HepG2 (cell line): ENCODE measurements at regions not wholly inside any gene's neighbourhood (a gene's known extent, or its start where the extent isn't known, plus 50 kb on each side); places are given as distances from the start of the nearest gene placed in this dataset.

Experiments
- ATAC-seq: fragments of 200-7000 bp; cut with Tn5 transposase; 3 replicates; pipeline ENCODE4 v1.9.1; 2020; ENCODE audit warnings: mild to moderate bottlenecking, moderate library complexity
- BruUV-seq: library from RNA; stranded (reverse); fragments of 400-500 nt; replicated peaks from 2 replicates; lab custom pipeline; 2021; lab: Mats Ljungman, UMichigan
- CTCF ChIA-PET: fragments of 300-600 bp; formaldehyde crosslinking; extraction: SDS; loops from one replicate; lab custom pipeline; 2021; ENCODE audit warnings: low total read pairs, inconsistent platforms, low intra/inter-chr PET ratio; lab: Yijun Ruan, JAX
- POLR2A ChIA-PET: fragments of 350-600 bp; sonication (Branson Sonifier 250); formaldehyde crosslinking; loops from one replicate; lab custom pipeline; 2020; ENCODE audit warnings: antibody characterized with exemption, inconsistent platforms; lab: Yijun Ruan, JAX
- DNase-seq: peaks from one replicate; pipeline ENCODE4 v3.0.0-alpha.2; 2015; ENCODE audit warnings: low spot score
- FAIRE-seq: peaks from 3 replicates; lab custom pipeline; 2011; peaks lifted over from hg19 to GRCh38; lab: Jason Lieb, UNC
- H2AFZ ChIP-seq: one replicate; pipeline ENCODE4 v1.6.1; 2011; ENCODE audit warnings: low read length, inconsistent platforms
- H3K27ac ChIP-seq: fragments of 300-600 bp; 3 replicates; pipeline ENCODE4 v1.8.0; 2011; ENCODE audit warnings: mixed run types, mild to moderate bottlenecking, mixed read lengths, low read length, inconsistent platforms; ENCODE audit not compliant: insufficient read depth; ENCODE audit errors: extremely low read length
- H3K27me3 ChIP-seq, 2 experiments: fragments of 200-600 bp in 1 of 2; 2 replicates in 1 of 2; 3 replicates in 1 of 2; pipeline versions ENCODE4 v1.6.0 to v1.8.0; 2011; ENCODE audit warnings: low read length in 2 of 2, mild to moderate bottlenecking in 2 of 2, moderate library complexity in 2 of 2, inconsistent platforms in 1 of 2; ENCODE audit not compliant: insufficient read depth in 2 of 2, control insufficient read depth in 1 of 2
- H3K36me3 ChIP-seq, 2 experiments: fragments of 200-600 bp in 1 of 2; replicated peaks in 1 of 2; 2 replicates in 1 of 2; 3 replicates in 1 of 2; pipeline versions ENCODE4 v1.5.1 to v1.8.0; 2011; ENCODE audit warnings: low read length in 2 of 2, inconsistent platforms in 1 of 2; ENCODE audit not compliant: insufficient read depth in 2 of 2, control insufficient read depth in 1 of 2
- H3K4me1 ChIP-seq: 2 replicates; pipeline ENCODE4 v1.5.1; 2012; ENCODE audit warnings: low read length, inconsistent platforms; ENCODE audit not compliant: insufficient read depth
- H3K4me2 ChIP-seq: 2 replicates; pipeline ENCODE4 v1.6.0; 2011; ENCODE audit warnings: low read depth, low read length, inconsistent platforms
- H3K4me3 ChIP-seq, 3 experiments: fragments of 200-600 bp in 1 of 3; sonication (generic), shearing (Covaris generic) in 1 of 3; replicated peaks in 1 of 3; 2 replicates each; pipeline ENCODE4 v1.5.1; 2011 to 2016; ENCODE audit warnings: low read length in 3 of 3, inconsistent platforms in 2 of 3, low read depth in 2 of 3, mild to moderate bottlenecking in 2 of 3, control low read depth in 1 of 3, mixed read lengths in 1 of 3; ENCODE audit not compliant: insufficient read depth in 1 of 3
- H3K79me2 ChIP-seq: one replicate; pipeline ENCODE4 v1.6.1; 2011; ENCODE audit warnings: low read length, inconsistent platforms; ENCODE audit not compliant: insufficient read depth
- H3K9ac ChIP-seq: 2 replicates; pipeline ENCODE4 v1.6.0; 2011; ENCODE audit warnings: mild to moderate bottlenecking, low read depth, low read length, inconsistent platforms; ENCODE audit not compliant: insufficient read depth
- H3K9me3 ChIP-seq: 2 replicates; pipeline ENCODE4 v1.5.1; 2012; ENCODE audit warnings: mild to moderate bottlenecking, low read length
- H4K20me1 ChIP-seq: 2 replicates; pipeline ENCODE4 v1.6.0; 2011; ENCODE audit warnings: inconsistent platforms, mild to moderate bottlenecking, low read length, moderate library complexity; ENCODE audit not compliant: insufficient read depth
- CHD2 ChIP-seq: IDR thresholded peaks from 2 replicates; pipeline ENCODE4 v1.6.1; 2011; ENCODE audit warnings: low read depth, low read length, improper control_type of control experiment
- LCORL ChIP-seq, 2 experiments: fragments of 450-650 bp in 1 of 2; sonication (generic) in 1 of 2; formaldehyde crosslinking in 1 of 2; IDR thresholded peaks; 2 replicates each; pipeline versions ENCODE4 v1.5.0 to v1.6.1; 2017 to 2020; ENCODE audit warnings: antibody characterized with exemption in 1 of 2, missing genetic modification reagents in 1 of 2
- MIER2 ChIP-seq: IDR thresholded peaks from 2 replicates; pipeline ENCODE4 v1.6.1; 2016; ENCODE audit warnings: missing biosample characterization, missing genetic modification reagents
- NFE2 ChIP-seq: sonication (generic); formaldehyde crosslinking; IDR thresholded peaks from 2 replicates; pipeline ENCODE4 v1.4.0; 2020; ENCODE audit warnings: missing genetic modification reagents
- NFRKB ChIP-seq: fragments of 450-650 bp; IDR thresholded peaks from 2 replicates; pipeline ENCODE4 v1.6.1; 2017
- PAX8 ChIP-seq: sonication (generic); formaldehyde crosslinking; IDR thresholded peaks from 2 replicates; pipeline ENCODE4 v1.8.0; 2022; ENCODE audit warnings: mild to moderate bottlenecking, missing genetic modification reagents, borderline replicate concordance
- WGBS: methylation state at CpG from one replicate; pipeline ENCODE4 v1.1.6; 2017; ENCODE audit warnings: low lambda C conversion rate; 5-methylcytosine and 5-hydroxymethylcytosine counted together
- in situ Hi-C: cut with HindIII; loops from 2 replicates; pipeline ENCODE4 v1.10.0; 2017; ENCODE audit warnings: low pct_unique_long_range_greater_than_20kb; ENCODE audit not compliant: extremely low pct_ligation_motif_present
- intact Hi-C: fragments of 100-400 bp; cut with micrococcal nuclease; formaldehyde crosslinking; loops from one replicate; pipeline ENCODE4 v1.10.0; 2022; ENCODE audit not compliant: unreplicated experiment
- TF ChIP-seq, protein P1 (sequence below): sonication (generic); formaldehyde crosslinking; IDR thresholded peaks from 2 replicates; pipeline ENCODE4 v1.9.0; 2022; ENCODE audit warnings: missing genetic modification reagents, mild to moderate bottlenecking, borderline replicate concordance
- TF ChIP-seq, protein P2 (sequence below), 2 experiments: sonication (generic) in 1 of 2; formaldehyde crosslinking in 1 of 2; IDR thresholded peaks; 2 replicates each; pipeline versions ENCODE4 v1.5.1 to v1.6.1; 2011 to 2020; ENCODE audit warnings: borderline replicate concordance in 1 of 2, low read depth in 1 of 2, low read length in 1 of 2, mild to moderate bottlenecking in 1 of 2, missing genetic modification reagents in 1 of 2, moderate library complexity in 1 of 2
- TF ChIP-seq, protein P3 (sequence below): sonication (generic); formaldehyde crosslinking; IDR thresholded peaks from 2 replicates; pipeline ENCODE4 v1.5.0; 2020; ENCODE audit warnings: mild to moderate bottlenecking, missing genetic modification reagents, moderate library complexity

DNA sequence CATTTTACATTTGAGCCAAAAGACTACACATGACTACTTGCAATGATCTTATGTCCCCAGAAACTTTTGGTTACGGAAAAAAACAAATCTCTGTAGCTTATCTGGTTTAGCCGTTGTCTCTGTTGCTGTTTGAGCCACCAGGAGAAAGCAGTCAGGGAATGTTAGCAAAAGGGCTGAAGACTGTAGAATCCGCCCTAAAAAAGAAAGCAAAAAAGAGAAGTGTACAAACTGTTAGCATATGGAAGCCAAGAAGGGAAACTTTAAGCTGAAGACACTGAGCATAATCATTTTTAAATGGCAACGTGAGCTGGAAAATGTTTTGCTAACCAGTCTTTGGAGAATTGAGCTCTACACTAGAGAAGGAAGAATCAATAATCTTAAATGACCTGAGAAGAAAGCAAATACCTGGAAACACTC, 69.9 kb upstream of the MYLIP start (continued):
- TF ChIP-seq, protein P1, sequence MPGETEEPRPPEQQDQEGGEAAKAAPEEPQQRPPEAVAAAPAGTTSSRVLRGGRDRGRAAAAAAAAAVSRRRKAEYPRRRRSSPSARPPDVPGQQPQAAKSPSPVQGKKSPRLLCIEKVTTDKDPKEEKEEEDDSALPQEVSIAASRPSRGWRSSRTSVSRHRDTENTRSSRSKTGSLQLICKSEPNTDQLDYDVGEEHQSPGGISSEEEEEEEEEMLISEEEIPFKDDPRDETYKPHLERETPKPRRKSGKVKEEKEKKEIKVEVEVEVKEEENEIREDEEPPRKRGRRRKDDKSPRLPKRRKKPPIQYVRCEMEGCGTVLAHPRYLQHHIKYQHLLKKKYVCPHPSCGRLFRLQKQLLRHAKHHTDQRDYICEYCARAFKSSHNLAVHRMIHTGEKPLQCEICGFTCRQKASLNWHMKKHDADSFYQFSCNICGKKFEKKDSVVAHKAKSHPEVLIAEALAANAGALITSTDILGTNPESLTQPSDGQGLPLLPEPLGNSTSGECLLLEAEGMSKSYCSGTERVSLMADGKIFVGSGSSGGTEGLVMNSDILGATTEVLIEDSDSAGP (CRISPR knock-in tag): no peak
- TF ChIP-seq NFE2 (CRISPR knock-in tag): no peak
- no peak for TF ChIP-seq CHD2
- TF ChIP-seq, protein P2, sequence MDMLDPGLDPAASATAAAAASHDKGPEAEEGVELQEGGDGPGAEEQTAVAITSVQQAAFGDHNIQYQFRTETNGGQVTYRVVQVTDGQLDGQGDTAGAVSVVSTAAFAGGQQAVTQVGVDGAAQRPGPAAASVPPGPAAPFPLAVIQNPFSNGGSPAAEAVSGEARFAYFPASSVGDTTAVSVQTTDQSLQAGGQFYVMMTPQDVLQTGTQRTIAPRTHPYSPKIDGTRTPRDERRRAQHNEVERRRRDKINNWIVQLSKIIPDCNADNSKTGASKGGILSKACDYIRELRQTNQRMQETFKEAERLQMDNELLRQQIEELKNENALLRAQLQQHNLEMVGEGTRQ (IDR thresholded peaks at IDR 0.05; ENCODE audit: low read depth, low read length): no peak
- TF ChIP-seq, protein P2 (CRISPR knock-in tag; IDR thresholded peaks at IDR 0.05; ENCODE audit: borderline replicate concordance): no peak
- no peak for TF ChIP-seq NFRKB

DNA sequence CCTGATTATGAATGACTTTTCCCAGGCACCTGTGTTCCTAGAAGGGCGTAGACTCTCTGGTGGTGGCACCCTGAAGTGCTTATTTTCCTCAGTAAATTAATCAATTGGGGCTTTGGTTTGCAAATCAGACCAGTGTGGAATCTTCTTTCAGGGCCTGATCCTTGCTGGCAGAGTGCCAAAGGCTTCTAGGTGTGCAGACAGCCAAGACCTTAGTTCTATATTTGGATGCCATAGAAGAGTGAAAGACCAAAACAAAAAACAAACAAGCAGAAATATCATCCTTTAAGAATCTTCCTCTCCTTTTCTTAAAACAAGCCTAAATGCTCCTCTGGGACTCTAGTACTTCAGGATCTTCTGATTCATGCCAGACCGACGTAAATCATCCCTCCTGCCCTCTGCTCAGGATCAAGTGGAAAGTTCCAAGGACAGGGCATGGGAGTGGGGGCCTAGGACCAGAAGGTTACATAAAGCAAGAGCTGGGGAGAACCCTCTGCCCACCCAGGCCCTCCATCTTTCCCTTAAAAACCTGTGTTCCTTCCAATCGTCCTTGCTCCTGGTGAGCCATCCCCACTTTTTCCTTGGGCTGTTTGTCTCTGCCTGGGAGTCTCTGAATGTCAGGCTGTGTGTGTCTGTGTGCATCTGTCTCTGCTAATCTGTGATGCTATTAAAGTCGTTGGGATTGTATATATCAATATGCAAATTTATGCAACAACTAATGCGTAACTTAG, 70.5 kb upstream of the MYLIP start:
- no peak for FAIRE-seq
- Histone ChIP-seq H3K27me3 (peaks cover 3 to 16% of the 10 kb centered on the region in 2 experiments; a peak in 3 of 5 replicates), H3K36me3 (no peaks in the 10 kb centered on the region), H2AFZ (no peak overlapping the region), H4K20me1 (no peaks in the 10 kb centered on the region)
- CTCF ChIA-PET: no interaction called here
- TF ChIP-seq MIER2 (CRISPR knock-in tag): no peak
- TF ChIP-seq LCORL (IDR thresholded peaks at IDR 0.05): peak; percentile 81; the same call in 1 of the 2 replicates
- TF ChIP-seq LCORL (CRISPR knock-in tag; IDR thresholded peaks at IDR 0.05): no peak
- TF ChIP-seq, protein P3, sequence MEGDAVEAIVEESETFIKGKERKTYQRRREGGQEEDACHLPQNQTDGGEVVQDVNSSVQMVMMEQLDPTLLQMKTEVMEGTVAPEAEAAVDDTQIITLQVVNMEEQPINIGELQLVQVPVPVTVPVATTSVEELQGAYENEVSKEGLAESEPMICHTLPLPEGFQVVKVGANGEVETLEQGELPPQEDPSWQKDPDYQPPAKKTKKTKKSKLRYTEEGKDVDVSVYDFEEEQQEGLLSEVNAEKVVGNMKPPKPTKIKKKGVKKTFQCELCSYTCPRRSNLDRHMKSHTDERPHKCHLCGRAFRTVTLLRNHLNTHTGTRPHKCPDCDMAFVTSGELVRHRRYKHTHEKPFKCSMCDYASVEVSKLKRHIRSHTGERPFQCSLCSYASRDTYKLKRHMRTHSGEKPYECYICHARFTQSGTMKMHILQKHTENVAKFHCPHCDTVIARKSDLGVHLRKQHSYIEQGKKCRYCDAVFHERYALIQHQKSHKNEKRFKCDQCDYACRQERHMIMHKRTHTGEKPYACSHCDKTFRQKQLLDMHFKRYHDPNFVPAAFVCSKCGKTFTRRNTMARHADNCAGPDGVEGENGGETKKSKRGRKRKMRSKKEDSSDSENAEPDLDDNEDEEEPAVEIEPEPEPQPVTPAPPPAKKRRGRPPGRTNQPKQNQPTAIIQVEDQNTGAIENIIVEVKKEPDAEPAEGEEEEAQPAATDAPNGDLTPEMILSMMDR (CRISPR knock-in tag): no peak
- no peak for TF ChIP-seq PAX8 (CRISPR knock-in tag)
- TF ChIP-seq, all 625 proteins: peak for 1
- no peak overlapping the region for H3K4me2 ChIP-seq
- ATAC-seq (no peak), DNase-seq (no peak)
- in situ Hi-C loops (no loop called here), intact Hi-C loops (no loop called here)
- POLR2A ChIA-PET: no interaction called here
- H3K9ac ChIP-seq: no peak overlapping the region
- H3K79me2 ChIP-seq: no peaks in the 10 kb centered on the region
- H3K4me1 ChIP-seq: no peaks in the 10 kb centered on the region
- no TSS peak for BruUV-seq
- no peaks in the 10 kb centered on the region for H3K9me3 ChIP-seq
- H3K4me3 ChIP-seq: no peak overlapping the region
- H3K27ac ChIP-seq: no peak overlapping the region
- 15% methylated on average over 6 of the region's 6 CpGs for WGBS
